GM21390 (cell line): ENCODE measurements at regions not wholly inside any gene's neighbourhood (a gene's known extent, or its start where the extent isn't known, plus 50 kb on each side); places are given as distances from the start of the nearest gene placed in this dataset.
"Not testable (repeated sequence)": the region's sequence is repeated elsewhere in the genome, so short reads cannot be mapped to it uniquely, and the experiment has no call there.

Experiments used
- ATAC-seq: cut with Tn5 transposase; IDR thresholded peaks from one replicate; pipeline ENCODE4 v1.9.1; 2021; ENCODE audit not compliant: unreplicated experiment

DNA sequence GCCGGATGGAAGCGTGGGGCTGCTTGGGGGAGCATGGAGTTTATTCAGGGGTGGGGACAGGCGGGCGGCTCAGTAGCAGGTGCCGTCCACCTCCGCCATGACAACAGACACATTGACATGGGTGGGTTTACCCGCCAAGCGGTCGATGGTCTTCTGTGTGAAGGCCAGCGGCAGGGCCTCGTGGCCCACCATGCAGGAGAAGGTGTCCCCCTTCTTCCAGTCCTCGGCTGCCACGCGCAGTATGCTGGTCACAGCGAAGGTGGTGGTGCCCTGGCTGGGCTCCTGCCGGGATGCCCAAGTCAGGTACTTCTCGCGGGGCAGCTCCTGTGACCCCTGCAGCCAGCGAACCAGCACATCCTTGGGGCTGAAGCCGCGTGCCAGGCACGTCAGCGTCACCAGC, 180.7 kb downstream of the TMEM121 start:
- not testable (repeated sequence) for ATAC-seq

DNA sequence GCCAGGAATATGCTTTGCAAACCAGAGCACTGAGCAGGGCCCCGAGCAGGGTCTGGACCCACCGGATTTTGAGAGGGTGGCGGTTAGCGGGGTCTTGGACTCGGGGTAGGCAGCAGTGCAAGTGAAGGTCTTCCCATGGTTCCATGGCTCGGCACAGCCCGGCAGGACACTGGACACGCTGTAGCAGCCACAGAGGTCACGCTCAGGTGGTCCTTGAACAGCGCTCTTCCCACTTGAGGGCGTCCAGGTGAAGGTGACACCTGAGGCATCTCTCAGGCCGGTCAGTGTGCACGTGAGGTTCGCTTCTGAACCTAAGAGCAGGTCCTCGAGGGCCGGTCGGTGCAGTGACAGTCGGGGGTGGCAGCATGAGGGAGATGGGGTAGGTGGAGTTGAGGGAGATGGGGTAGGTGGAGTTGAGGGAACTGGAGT, 181.4 kb downstream of the TMEM121 start:
- not testable (repeated sequence) for ATAC-seq

DNA sequence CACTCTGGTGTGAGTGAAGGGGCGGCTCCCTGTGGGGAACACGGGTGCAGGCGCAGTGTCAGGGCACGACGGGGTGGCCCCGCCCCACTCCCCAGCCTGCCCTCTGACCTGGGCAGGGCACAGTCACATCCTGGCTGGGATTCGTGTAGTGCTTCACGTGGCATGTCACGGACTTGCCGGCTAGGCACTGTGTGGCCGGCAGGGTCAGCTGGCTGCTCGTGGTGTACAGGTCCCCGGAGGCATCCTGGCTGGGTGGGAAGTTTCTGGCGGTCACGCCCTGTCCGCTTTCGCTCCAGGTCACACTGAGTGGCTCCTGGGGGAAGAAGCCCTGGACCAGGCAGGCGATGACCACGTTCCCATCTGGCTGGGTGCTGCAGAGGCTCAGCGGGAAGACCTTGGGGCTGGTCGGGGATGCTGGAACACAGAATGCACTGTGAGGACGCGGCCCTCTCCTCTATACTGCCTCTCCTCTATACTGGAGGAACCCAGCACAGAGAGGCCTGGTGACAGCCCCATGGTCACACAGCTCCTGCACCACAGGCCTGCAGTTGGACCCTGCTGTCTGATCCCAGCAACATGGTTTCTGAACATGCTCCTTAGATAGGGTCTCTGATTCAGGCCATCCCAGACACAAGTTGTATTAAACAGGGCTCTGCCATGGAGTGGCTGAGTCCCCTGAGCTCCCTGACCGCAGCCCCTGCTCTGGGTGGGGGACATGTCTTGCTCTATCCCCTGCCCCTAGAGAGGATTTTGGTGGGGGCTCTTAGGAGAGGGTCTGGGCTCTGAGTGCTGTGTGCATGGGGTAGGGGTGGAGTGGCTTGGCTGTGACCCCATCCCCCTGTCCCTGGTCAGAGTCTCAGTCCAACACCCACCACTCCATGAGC, 182.1 kb downstream of the TMEM121 start:
- not testable (repeated sequence) for ATAC-seq

DNA sequence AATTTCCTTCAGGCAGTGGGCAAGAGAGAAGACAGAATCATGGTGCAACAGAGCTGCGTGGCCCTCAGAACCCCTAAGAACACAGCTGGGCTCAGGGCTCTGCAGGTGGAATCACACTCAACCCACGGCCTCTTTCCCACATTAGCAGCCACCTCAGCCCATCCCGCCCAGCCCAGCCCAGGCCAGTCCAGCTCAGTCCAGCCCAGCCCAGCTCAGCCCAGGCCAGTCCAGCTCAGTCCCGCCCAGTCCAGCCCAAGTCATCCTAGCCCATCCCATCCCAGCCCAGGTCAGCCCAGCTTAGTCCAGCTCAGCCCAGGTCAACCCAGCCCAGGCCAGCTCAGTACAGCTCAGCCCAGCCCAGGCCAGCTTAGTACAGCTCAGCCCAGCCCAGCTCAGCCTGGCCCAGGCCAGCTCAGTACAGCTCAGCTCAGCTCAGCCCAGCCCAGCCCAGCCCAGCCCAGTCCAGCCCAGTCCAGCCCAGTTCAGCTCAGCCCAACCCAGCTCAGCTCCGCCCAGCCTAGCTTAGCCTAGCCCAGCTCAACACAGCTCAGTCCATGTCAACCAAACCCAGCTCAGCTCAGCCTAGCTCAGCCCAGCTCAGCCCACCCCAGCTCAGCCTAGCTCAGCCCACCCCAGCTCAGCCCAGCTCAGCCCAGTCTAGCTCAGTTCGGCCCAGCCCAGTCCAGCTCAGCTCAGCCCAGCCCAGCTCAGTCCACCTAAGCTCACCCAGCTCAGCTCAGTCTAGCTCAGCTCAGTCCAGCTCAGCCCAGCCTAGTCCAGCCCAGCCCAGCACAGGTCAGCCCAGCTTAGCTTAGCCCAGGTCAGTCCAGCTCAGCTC, 183.1 kb downstream of the TMEM121 start:
- no peak for ATAC-seq

DNA sequence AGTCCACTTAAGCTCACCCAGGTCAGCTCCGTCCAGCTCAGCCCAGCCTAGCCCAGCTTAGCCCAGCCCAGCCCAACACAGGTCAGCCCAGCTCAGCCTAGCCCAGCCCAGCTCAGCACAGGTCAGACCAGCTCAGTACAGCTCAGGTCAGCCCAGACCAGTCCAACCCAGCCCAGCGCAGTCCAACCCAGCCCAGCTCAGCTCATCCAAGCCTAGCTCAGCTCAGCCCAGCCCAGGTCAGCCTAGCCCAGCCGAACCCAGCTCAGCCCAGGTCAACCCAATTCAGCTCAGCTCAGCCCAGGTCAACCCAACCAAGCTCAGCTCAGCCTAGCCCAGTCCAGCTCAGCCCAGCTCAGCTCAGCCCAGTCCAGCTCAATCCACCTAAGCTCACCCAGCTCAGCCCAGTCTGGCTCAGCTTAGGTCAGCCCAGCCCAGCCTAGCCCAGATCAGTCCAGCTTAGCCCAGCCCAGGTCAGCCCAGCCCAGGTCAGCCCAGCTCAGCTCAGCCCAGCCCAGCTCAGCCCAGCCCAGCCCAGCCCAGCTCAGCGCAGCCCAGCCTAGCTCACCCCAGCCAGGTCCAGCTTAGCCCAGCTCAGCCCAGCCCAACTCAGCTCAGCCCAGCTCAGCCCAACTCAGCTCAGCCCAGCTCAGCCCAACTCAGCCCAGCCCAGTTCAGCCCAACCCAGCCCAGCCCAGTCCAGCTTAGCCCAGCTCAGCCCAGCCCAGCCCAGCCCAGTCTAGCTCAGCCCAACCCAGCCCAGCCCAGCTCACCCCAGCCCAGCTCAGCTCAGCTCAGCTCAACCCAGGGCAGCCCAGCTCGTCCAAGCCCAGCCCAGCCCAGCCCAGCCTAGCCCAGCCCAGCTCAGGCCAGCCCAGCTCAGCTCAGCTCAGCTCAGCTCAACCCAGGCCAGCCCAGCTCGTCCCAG, 184.0 kb downstream of the TMEM121 start:
- no peak for ATAC-seq

DNA sequence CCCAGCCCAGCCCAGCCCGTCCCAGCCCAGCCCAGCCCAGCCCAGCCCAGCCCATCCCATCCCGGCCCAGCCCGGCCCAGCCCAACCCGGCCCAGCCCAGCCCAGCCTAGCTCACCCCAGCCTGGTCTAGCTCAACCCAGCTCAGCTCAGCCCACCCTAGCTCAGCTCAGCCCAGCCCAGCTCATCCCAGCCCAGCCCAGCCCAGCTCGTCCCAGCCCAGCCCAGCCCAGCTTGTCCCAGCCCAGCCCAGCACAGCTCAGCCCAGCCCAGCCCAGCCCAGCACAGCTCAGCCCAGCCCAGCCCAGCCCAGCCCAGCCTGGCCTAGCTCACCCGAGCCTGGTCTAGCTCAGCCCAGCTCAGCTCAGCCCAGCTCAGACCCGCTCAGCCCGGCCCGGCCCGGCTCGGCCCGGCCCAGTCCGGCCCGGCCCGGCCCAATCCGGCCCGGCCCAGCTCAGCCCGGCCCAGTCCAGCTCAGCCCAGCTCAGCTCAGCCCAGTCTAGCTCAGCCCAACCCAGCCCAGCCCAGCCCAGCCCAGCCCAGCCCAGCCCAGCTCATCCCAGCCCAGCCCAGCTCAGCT, 184.7 kb downstream of the TMEM121 start:
- ATAC-seq: no peak

DNA sequence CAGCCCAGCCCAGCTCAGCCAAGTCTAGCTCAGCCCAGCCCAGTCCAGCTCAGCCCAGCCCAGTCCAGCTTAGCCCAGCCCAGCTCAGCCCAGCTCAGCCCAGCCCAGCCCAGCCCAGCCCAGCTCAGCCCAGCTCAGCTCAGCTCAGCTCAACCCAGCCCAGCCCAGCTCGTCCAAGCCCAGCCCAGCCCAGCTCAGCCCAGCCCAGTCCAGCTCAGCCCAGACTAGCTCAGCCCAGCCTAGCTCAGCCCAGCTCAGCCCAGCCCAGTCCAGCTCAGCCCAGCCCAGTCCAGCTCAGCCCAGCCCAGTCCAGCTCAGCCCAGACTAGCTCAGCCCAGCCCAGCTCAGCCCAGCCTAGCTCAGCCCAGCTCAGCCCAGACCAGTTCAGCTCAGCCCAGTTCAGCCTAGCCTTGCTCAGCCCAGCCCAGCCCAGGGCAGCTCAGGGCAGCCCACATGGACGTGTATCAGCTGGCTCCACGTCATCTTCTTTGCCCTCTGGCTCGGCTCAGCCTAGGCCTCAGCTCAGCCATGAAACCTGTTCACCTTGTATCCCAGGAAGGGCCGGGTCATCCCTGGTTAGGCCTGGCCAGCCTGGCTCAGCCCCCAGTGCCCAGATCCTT, 185.6 kb downstream of the TMEM121 start:
- ATAC-seq: no peak

DNA sequence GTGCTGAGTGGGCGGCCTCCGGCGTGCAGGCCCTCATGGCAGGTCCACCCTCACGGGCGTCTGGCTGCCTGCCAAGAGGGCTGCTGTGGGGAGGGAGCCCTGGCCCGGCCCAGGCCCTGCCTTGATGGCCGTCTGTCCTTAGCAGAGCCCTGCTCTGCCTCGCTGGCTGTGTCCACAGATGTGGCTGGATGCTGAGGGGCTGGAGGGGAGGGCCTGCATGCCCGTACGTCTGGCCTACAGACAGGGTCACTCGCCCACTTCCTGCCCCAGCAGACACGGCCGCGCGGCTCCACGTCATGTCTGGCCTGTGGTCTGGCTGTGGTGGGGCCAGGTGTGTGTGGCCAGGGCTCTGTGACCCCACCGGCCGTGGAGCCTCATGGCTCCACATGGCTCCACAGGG, 186.3 kb downstream of the TMEM121 start:
- ATAC-seq: not testable (repeated sequence)

DNA sequence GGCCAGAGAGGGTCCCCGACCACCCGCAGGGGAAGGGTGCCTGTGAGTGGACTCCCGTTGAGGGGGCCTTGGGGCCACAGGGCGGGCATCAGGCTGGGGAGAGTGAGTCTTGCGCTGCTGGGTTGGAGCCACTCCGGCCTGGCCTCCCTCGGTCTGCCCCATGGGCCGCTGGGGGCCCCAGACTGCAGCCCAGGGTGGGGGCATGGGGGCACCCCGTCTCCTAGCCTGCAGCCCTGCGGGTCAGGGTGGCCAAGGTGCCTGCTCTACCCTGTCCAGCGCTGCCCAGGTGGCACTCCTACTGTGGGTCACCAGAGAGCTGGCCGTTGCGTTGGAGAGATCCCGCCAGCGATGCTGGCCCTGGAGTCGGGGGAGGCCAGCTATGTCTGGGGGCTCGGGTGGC, 186.8 kb downstream of the TMEM121 start:
- ATAC-seq: not testable (repeated sequence)

DNA sequence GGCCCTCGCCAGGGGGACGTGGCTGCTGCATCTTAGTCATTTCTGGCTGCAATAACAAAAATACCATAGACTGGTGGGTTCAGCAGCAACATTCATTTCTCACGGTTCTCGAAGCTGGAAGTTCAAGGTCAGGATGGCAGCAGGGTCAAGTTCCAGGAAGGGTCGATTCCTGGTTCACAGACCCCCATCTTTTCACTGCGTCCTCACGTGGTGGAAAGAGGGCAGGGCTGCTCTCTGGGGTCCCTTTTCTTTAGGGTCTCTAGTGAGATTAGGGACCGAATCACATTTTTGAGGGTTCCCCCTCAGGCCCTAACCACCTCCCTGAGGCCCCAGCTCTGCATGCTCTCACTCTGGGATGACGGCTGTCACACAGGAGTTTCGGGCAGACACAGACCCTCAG, 187.5 kb downstream of the TMEM121 start:
- not testable (repeated sequence) for ATAC-seq

DNA sequence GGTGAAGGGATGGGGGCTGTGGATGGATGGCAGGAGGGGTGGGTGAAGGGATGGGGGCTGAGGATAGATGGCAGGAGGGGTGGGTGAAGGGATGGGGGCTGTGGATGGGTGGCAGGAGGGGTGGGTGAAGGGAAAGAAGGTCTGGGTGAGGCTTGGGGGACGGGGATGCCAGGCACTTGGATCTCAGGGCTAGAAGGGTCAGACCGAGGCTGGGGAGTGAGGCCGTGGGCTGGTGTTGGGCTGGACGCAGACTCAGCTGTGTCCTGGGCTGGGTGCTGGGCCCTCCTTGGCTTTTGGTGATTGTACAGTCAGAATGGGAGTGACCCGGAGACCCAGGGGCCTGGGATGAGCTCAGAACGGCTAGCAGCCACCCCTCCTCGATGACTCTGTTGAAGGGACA, 192.4 kb downstream of the TMEM121 start:
- ATAC-seq: not testable (repeated sequence)

DNA sequence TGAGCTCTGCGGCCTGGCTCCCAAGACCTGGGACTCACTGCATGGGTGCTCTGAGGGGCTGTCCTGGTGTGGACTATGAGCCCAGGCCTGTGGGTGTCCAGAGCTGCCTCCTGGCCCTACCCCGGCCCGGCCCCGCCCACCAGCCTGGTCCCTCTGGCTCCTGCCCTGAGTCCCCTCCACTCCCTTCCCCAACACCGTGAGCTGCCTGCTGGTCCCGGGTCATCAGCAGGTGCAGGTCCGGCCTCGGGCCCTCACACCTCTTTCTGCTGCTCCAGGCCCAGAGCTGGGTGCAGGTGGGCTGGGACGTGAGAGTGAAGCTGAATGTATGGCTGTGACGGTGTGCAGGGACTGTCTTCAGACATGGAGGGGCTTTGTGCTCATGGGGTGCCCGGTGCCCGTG, 193.7 kb downstream of the TMEM121 start:
- not testable (repeated sequence) for ATAC-seq

DNA sequence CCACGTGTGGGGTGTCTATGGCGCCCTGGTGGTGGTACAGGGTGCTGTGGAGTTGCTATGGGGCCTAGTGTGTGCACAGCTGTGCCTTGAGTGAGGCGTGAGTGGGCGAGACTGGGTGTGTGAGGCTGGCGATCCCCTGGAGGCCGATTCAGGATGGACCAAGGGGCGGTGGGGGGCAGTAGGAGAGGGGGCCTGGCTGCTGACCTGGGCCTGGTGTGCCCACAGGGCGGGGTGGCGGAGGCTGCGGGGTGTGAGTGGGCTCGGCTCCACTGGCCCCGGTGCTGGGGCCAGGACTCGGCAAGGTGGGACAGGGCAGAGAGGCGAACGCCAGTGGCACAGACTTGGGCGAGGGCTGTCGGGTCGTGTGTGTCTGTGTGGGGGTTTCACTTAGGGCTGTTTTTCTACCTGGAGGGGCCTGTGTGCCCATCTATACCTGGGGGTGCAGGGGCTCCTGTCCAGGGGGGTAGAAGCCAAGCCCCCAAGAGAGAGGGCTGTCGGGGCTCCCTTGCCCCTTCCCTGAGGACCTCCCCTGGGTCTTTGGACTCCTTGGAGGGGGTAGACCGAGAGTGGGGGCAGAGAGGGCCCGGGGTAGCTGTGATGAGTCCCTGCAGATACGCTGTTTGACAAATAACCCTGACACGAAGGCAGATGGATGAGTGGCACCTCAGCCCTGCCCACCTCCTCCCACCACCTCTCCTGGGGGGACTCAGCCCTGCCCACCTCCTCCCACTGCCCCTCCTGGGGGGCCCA, 194.6 kb downstream of the TMEM121 start:
- ATAC-seq: not testable (repeated sequence)

DNA sequence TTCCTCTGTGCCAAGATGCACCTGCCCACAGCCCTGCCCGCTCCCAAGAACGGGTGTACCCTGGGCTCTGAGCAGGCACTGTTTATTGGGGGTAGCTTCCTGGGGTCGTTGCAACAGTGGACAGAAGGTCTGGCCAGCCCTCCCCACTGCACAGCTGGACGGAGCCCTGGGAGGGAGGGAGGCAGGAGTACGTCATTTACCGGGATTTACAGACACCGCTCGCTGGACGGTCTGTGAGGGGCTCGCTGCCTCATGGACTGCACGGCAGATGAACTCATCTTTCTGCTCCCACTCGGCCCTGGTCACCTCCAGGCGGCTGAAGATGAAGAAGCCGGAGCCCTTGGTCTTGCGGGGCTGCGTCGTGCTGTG, 195.2 kb downstream of the TMEM121 start:
- ATAC-seq: not testable (repeated sequence)

DNA sequence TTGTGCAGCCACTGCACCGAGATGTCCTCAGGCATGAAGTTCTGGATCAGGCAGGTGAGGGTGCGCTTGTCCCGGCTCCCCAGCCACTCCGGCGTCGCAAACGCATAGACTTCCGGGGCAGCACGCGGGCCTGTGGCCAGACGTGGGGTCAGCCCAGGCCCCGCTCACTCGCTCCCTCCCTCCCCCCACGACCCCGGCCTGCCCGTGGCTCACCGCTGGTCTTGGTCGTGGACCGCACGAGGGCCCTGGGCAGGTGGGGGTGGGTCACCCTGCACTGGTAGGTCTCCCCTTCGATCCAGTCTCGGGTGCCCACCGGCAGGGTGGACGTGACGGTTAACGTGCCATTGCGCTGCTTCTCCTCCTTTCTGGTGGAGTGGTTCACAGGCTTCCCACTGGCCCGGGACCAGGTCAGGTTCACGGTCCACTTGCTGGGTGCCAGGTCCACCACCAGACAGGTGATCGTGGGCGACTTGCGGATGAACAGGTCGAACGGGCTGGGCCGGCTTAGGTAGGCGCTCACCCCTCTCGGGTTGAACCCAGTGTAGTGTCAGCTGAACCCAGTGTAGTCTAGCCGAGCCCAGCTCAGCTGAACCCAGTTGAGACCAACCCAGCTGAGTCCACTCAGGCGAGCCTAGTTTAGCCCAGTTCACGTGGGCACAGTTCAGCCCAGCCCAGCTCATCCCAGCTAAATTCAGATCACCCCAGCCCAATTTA, 195.8 kb downstream of the TMEM121 start:
- ATAC-seq: not testable (repeated sequence)

DNA sequence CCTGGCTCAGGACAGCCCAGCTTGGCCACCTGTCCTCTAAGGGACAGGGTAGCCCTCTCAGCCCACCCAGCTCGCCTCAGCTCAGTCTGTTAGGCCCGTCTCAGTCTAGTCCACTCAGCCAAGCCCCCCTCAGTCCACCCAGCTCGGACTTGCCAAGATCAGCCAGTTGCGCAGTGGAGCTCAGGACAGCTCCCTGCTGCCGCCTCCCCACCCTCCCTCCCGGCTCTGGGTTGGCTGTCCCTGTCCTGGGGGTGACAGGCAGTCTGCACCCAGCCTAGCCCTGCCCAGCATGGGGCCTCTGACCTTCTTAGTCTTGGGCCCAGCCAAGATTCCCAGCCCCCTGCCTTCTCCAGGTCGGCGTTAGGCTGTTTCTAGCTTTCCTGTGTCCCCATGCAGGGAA, 196.9 kb downstream of the TMEM121 start:
- ATAC-seq: not testable (repeated sequence)

DNA sequence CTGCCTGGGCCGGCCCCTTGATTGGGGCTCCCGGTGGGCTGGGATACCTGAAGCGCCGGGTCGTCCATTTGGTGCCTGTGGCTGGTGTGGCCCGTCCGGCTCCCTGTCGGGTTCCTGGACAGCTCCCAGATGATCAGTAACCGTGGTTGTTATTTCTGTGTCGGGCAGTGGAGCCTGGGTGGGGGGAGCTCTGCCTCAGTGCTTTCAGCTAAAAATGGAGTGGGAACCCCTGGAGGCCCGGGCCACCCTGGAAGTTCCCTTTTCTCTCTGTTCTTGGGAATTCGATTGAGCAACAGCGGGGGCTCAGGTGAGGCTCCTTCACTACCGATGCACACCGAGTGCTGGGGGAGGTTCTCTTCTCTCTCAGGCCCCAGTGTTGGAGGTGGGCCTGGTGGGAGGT, 197.4 kb downstream of the TMEM121 start:
- not testable (repeated sequence) for ATAC-seq

DNA sequence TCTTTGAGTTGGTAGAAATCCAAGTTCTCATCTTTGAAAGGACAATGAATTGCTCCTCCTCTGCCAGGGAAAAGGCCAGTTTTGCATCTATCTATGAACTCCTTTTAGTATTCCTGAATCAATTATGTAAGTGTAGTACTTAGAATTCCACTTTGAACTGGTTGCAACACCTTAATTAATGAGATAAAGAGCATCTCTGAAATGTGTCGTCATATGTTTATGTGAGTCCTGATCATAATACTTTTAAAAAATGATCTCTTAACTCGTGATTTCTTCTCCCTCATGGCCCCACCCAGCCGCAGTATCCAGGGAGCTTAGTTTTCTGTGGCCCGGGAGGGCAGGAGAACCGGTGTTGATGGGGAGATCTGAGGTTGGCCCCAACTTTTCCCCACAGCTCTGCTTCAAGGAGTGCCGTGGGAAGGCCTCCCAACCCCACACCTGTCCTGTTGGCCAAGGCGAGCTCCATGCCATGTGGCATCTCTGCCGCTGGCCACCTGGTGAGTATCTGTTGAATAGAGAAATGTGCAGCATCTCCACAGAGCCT, 203.5 kb downstream of the TMEM121 start:
- ATAC-seq: not testable (repeated sequence)
